GF-D8 (cell line): ENCODE measurements at regions not wholly inside any gene's neighbourhood (a gene's known extent, or its start where the extent isn't known, plus 50 kb on each side); places are given as distances from the start of the nearest gene placed in this dataset.
"Not testable (repeated sequence)": the region's sequence is repeated elsewhere in the genome, so short reads cannot be mapped to it uniquely, and the experiment has no call there.

Experiments
- DNase-seq: peaks from one replicate; lab custom pipeline; 2025; lab: John Stamatoyannopoulos, UW

DNA sequence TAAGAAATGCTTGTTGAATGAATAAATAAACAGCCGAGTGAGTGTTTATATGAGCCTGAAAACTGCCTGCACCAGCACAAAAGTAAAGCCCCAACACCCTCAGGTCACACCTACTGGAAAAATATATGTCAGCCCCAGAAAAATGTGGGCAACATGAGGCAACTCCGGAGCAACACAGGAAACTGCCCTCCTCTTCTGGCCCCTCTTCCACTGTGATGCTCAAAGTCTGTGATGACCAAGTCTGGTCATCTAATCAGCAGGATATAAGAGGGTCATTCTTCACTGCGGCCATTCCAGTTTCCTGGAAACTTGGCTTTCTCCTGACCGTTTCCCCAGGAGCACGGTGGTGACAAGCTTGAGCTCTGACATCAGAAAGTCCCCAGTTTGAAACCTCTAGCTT, 159.6 kb upstream of the PZP start:
- DNase-seq: no peak

DNA sequence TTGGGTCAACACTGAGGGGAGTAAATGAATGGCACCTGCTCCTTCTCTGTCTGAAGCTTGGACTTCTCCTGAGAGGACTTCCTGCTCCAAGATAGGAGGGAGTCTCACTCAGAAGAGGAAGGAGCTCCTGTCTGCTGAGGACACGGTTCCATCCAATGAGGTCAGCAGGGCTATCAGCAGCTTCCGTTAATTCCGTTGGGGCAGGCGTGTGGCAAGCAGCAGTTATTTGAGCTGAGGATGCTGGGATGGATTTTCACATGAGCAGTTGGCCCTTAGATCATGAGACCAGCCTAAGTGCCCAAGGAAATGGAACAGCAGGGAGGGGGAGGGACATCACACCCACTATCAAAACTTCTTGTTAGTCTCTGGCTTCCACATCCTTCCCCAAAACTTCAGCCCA, 159.0 kb upstream of the PZP start:
- no peak for DNase-seq

GRCh38 chr12:9365296-9365695, 157.1 kb upstream of the PZP start:
- no peak for DNase-seq

- no peak for DNase-seq
Observed at GRCh38 chr12:9364224-9365176, 156.3 kb upstream of the PZP start.

- no peak for DNase-seq
Observed at GRCh38 chr12:9363145-9363544, 154.9 kb upstream of the PZP start.

GRCh38 chr12:9361879-9362326, 153.7 kb upstream of the PZP start:
- no peak for DNase-seq

DNA sequence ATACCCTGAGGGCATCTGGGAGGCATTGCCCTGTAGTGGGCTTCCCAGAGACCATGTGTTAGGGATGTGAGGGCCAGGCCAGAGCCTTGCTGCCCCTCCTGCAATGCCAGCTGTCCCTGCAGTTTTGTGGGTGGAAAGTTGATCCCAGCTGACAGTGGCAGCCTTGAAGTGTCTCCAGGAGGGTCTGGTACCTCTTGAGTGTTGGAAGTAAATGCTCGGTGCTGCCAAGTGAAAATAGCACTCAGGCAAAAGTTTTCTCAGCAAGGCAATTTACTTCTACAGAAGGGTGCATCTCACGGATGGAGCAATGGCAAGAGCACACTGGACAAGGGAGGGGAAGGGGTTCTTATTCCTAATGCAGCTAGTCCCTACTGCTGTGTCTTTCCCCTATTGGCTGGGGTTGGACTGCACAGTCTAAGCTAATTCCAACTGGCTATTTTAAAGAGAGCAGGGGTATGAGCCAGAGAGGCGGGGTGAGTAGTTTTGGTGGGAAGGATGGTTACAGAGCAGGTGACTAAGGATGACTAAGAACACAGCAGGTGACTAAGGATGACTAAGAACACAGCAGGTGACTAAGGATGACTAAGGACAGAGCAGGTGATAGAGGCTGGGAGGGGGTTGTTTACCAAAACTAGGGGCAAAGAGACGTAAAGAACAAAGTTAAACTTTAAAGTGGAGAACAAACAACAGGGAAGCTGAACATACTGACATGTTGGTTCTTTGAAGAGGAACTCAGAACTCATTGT, 146.0 kb upstream of the PZP start:
- not testable (repeated sequence) for DNase-seq

GRCh38 chr12:9351136-9351535, 142.9 kb upstream of the PZP start:
- DNase-seq: no peak

DNA sequence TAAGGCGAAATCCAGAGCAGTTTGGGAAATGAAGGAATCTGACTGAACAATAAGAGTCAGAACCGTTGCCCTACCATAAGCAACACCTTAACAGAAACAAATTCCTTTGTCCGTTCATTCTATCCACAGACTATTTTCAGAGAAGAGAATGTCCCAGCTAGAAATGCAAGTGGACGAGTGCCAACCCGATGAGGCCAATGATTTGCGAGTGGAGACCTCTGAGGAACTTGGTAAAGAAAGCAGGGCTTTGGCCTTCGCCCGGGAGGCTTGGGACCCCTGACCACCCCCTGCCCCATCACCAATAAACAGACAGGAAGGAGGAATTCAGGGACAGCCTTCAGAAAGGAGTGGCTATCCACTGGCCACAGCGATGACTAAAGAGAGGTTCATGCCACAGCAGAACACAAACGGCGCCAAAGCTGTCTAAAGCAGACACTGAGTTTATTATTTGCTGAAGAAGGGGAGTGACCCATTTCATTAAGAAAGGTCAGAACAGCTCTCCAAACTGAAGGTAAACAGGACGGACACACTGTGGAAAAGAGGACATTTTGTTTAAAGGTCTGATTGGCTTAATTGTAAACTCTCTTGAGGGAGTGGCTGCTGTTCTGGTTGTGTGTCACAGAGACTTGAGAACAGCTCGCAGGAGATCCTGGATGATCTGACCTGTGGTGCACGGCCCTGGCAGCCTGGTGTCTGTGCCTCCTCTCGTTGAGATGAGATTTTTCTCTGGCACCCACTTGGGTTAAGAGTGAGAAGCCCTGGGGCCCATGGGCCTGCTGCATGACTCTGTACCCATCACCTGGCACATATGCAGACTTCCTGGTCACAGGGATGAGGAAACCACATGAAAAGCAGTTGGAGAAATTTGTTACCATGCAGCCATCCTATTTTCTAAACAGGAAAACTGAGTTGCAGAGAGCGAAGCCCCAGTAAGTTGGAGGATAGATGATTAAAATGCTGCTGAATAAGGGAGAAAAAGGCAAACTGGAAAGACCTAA, 142.0 kb upstream of the PZP start:
- DNase-seq: no peak

DNA sequence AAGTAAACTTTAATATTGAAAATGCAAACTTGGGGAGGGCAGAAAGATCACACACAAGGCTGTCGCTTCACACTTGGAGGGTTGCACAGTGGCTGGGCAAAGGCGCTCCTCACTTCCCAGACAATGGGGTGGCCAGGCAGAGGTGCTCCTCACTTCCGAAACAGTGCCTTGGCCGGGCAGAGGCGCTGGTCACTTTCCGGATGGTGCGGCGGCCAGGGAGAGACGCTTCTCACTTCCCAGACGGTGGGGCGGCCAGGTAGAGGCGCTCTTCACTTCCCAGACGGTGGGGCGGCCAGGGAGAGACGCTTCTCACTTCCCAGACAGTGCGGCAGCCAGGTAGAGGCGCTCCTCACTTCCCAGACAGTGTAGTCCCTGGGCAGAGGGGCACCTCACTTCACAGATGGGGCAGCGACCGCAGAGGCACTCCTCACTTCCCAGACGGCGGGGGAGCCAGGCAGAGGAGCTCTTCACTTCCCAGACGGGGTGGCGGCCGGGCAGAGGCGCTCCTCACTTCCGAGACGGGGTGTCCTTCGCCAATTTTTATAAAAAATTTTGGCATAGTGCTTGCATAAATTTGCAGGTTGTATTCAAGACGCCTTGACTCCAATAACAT, 140.8 kb upstream of the PZP start:
- no peak for DNase-seq

DNA sequence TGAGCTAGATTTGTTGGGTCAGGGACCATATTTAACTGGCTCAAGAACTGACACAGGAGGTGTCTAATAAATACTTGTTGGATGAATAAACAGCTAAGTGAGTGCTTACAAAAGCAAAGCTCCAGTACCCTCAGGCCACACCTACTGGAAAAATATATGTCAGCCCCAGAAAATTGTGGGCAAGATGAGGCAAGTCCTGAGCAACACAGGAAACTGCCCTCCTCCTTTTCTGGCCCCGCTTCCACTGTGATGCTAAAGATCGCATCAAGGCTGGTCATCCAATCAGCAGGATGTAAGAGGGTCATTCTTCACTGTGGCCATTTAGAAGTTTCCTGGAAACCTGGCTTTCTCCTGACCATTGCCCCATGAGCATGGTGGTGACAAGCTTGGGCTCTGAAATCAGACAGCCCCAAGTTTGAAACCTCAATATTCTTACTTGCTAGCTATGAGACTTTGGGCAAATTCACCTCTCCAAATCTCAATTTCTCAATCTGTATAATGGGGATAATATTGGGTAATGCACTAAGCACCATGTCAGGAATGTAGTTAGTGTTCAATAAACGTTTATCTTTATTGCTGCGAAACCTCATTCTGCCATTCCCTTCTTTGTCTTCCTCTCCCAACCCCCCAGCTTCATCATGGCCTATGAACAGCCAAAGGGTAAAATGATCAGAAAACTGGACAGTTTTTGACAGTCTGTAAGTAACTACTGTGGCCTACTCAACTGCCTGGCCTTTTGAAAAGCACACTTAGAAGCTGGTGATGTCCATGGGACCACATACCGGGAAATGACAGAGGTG, 139.3 kb upstream of the PZP start:
- DNase-seq: no peak

- DNase-seq: no peak
Observed at GRCh38 chr12:9346866-9347327, 138.7 kb upstream of the PZP start.

- DNase-seq: no peak
Observed at GRCh38 chr12:9345171-9345570, 137.0 kb upstream of the PZP start.

DNA sequence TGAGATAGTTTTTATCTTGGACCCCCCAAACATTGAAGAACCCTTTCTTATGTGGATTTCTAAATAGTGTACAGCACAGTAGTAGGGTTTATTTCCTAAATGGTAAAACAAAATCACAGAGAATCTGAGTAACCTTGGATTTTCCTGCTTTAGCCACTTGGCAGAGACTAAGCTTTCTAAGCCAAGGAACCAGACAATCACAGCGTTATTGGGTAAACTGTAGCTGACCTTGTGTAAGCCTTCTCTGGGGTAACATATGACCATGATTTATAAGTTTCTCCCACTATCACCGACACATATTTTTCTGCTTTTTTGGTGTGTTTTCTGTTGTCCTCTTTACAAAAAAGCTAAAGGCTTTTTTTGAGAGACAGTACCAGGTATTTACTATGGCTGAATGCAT, 136.3 kb upstream of the PZP start:
- no peak for DNase-seq

DNA sequence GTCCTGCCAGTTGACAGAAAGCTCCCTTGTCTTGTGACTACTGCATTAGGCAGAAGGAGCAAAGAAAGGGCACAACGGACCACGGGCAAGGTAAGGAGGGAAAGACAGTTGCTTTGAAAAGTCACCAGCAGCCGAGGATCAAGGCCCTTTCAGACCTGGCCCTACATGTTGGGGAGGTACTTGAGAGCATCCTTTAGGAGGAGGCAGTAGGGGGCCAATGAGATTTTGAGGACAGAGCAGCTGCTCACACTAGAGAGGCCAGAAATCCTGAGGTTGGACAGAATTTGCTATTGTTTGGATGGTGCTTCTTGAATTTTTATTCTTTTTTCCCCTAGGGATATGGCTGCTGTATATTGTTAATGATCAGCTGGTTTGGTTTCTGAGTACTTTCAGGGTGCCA, 135.5 kb upstream of the PZP start:
- DNase-seq: no peak

DNA sequence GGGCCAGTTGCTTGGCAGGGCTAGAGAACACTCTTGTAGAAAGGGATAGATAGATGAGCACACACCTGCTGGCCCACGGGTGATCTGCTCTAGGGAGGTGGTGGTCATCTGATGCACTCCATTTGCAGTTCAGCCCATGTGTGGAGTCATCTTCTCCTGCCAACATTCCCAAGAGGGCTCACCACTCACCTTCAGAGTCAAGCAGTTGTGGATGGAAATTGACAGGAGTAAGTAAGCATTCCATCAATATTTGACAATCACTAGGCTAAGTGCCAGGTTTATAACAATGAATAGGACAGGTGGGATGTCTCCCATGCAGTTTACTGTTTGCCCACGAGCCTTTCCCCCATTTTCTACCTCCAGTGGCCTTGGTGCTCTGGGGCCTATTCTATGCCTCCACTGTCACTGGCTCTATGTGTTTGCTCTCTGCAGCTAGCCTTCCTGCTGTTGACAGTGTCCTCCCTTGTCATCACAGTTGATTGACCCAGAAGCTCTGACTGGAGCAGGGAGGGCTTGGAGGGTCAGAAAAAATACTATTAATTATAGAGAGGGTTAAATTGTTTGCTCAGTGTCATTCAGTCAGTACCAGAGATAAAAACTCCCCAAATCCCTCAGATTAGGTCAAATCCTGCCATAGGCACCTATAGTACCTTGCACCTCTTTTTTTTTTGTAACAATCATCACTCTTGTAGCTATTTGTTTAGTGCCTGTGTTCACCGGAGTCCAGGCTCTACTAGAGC, 134.6 kb upstream of the PZP start:
- DNase-seq: no peak

DNA sequence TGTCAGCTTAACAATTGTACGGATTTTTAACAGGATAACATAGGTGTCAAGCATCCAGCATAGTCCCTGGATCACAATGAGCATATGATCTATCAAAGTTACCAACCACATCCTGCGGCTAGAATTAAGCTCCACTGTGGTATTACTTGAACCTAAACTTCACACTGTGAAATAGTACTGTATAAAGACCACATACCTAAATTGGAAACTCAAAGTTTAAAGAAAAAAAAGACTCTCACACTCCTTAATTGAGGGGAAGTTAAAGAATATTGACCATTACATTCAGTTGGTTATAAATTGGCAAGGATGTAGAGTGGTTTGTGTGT, 133.0 kb upstream of the PZP start:
- no peak for DNase-seq

DNA sequence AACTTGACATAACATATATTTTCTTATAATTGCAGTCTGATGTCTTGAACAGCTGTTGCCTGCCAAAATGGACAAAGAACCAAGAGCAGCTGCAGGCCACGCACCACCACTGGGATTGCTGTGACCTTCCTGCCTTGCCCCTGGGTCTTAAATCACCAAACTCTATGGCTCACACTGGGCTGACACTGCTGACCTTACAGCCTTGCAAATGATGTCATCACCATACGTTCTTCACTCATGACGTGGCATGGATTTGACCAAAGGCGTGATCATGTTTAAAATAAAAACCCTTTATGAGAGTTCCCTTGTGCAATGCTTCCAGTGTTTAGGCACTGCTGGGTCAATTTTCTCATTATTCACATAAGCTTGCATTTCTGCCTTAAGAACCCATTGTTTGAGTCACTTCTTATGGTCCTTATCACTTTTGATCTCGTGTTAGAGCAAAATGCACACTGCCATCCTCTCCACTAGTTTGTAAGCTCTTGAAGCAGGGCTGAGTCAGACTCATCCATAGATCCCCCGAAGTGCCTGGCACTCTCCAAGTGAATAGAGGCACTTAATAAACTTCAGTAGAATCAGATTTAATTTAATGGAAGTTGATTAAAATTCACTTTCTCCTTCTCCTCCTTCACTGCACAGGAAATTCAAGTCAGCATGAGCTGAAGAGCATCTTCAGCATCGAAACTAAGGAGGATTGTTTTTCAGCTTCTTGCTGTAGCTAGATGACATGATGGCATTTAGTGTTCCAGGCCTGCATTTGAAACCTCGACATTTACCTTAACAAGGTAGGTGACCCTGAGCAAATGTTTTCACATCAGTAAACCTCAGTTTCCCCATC, 132.4 kb upstream of the PZP start:
- DNase-seq: no peak

GRCh38 chr12:9337656-9338055, 129.5 kb upstream of the PZP start:
- no peak for DNase-seq
